HG03520 (cell line): ENCODE measurements at regions not wholly inside any gene's neighbourhood (a gene's known extent, or its start where the extent isn't known, plus 50 kb on each side); places are given as distances from the start of the nearest gene placed in this dataset.

Experiments
- ATAC-seq: cut with Tn5 transposase; IDR thresholded peaks from one replicate; pipeline ENCODE4 v1.9.1; 2021; ENCODE audit warnings: mild to moderate bottlenecking, moderate library complexity; ENCODE audit not compliant: unreplicated experiment

DNA sequence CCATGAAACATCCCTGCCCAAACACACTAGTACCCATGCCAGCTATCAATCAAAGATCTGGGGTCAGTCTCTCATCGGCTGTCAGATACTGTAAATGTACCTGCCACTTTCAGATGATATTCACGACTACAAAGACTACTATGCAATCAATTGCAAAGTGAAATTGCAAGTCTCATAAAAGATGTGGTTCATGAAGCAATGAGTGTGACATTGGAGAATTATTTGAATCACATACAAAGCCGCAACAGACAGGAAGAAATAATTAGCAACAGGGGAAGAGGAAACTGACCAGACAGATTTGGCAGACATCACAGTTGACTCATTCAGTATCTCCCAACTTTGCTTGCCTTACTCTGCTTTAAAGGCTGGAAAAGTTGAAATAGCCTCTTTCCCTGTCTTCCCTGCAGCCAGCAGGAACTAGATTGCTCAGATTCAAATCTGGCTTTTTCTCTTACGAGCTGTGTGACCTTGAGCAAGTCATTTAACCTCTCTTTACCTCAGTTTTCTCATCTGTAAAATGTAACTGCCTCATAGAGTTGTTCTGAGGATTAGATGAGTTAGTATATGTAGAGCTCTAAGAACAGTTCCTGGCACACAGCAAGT is 95.7 kb upstream of the C3orf80 start:
- ATAC-seq = peak; percentile 59

DNA sequence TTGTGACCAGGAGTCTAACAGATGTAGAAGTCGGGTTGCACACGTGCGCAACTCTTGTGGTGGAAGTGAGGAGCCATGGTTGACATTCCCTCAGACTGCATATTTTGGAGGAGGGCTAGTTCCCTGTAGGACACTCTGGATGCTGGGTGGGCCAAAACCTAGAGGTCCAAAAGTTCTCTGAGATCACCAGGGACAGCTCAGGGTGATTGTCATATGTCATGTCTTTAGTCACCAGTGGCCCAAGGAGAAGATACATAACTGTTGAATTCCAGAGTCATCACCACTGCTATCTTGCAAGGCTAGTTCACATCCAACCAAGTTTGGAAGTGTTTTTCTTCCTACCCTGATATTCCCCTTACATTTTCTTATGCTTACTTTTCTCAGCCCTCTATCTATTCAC is 95.2 kb upstream of the C3orf80 start:
- no peak for ATAC-seq

- no peak for ATAC-seq
Observed at GRCh38 chr3:160130950-160131349, 94.3 kb upstream of the C3orf80 start.

- ATAC-seq = no peak
Observed at GRCh38 chr3:160132226-160132625, 93.0 kb upstream of the C3orf80 start.

- no peak for ATAC-seq
Observed at GRCh38 chr3:160133757-160134156, 91.5 kb upstream of the C3orf80 start.

DNA sequence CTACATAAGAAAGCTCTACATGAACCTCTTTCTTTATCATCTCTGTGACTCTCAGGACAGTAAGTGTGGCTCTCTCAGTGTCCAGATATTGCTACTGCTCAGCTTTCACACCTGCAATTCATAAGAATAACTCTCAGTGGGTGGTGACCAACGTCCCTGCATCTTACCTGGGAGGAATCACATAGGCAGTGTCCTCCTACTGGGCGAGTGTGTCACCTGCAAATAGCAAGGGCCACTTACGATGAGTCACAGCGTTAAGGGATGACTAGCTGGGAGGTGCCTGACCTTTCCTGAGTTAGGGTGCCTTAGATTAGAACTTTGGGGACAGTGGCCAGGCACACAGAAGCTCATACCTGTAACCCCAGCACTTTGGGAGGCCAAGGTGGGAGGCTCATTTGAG is 90.8 kb upstream of the C3orf80 start:
- no peak for ATAC-seq

- ATAC-seq = no peak
Observed at GRCh38 chr3:160134964-160135363, 90.3 kb upstream of the C3orf80 start.

GRCh38 chr3:160135851-160136250 is 89.4 kb upstream of the C3orf80 start:
- ATAC-seq = peak; percentile 25

DNA sequence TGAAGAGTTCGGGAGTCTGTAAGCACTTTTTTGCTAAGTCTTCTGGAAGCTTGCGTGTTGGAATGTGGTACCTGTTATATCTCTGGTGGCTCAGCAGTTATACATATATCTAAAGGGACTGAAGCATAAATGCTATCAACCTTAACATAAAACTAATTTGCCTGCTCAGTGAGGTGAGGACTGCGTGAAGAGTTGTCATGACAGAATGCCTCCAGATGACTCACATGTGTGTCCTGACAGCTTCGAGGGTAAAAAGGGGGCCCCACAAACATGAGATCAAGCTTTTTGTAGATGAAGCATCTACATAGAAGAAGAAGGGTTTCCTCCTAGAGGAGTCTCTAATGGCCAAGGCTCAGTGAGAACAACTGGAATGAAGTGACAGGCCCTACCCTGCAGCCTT is 88.8 kb upstream of the C3orf80 start:
- peak; percentile 51 for ATAC-seq

DNA sequence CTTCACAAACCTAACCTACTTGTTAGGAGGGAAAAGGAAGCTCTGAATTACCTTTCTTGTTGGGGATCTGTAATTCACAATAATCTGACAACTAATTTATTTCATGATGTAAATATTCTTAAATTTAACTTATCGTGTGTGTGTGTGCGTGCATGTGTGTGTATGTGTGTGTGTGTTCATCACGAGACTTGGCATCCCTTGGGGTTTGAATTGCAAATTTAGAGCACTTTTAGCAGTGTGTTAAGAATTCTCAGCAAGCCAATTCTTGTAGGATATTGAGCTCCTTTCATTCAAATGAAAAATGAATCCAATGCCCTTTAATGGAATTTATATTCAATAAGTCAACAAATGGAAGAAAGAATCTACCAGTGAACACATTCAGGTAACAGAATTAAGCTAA is 85.9 kb upstream of the C3orf80 start:
- ATAC-seq = no peak

DNA sequence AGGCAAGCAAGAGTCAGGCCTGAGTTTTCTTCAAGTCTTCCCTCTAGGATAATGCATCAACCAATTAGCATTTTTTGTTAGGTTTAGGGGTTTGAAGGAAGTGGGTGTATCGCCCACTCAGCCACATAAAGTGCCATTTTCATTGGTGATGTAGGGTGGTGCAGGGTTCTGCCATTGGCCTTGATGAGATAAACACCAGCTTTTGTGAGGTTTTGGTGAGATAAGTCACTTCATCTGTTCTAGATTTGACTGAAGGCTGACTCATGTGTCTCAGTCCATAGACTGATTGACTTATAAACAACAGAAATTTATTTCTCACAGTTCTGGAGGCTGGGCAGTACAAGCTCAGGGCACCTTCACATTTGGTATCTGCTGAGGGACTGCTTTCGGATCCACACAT is 84.5 kb upstream of the C3orf80 start:
- ATAC-seq = no peak

DNA sequence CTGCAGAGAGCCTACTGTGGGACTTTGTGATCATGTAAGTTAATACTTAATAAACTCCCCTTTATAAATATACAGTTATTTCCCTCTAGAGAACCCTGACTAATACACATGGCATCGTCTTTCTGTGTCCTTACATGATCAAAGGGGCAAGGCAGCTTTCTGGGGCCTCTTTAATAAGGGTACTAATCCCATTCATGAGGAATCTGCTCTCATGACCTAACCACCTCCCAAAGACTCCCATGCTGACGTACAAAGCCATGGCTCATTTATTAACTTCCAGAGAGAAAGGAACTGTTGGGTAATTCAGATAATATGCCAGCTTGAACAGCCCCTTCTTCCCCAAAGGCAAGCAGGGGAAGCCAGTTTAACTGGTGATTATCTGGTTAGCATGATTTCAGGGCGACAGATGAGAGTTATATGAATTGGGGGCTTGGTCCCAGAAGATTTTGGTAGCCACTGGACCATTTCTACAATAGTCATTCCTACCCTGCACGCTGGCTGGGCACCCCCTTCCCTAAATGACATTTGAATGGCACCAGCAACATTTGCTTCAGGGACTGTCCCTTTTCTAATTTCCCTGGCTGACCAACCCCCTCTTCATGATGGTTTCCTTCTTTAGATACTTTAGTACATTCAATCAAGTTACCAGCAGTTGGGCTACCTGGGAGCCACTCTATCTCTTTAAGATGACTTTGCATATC is 83.6 kb upstream of the C3orf80 start:
- ATAC-seq = no peak

GRCh38 chr3:160143482-160143881 is 81.7 kb upstream of the C3orf80 start:
- ATAC-seq = no peak

DNA sequence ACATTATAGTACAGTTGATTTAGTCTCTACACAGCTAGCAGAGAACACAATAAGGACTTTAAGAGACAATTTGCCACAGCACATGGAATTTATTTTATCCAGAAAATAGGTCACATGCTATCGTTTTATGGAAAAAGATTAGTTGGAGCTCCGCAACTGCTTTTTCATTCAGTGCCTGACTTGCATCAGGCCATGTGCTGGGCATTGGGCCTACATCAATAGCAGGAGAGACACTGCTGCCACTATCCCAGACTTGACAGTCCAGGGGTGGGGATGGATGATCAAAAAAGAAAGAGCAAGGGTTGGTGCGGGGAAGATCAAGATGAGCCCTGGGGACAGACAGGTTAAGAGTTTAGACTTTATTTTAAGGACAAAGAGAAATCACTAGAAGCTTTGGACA is 75.2 kb upstream of the C3orf80 start:
- ATAC-seq = no peak

- no peak for ATAC-seq
Observed at GRCh38 chr3:160150525-160150924, 74.7 kb upstream of the C3orf80 start.

DNA sequence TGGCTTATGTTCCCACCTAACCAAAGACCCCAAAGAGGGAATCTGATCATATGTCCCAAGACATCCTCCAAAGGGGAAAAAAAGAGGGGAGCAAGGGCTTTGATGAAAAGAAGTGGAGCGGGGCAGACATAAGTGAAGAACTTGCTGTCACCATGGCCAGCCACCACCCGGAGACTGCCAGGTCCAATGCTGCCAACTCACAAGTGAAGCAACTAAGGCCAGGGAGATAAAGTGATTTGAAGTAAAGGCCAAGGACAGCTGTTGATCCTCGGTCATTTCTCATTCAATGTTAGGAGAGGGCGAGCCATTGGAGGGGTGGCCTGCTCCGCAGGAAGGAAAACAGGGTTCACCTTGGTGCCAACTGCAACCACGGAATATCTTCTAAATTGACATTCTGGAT is 72.6 kb upstream of the C3orf80 start:
- ATAC-seq = no peak

- no peak for ATAC-seq
Observed at GRCh38 chr3:160154033-160154432, 71.2 kb upstream of the C3orf80 start.

- no peak for ATAC-seq
Observed at GRCh38 chr3:160154596-160154995, 70.6 kb upstream of the C3orf80 start.

DNA sequence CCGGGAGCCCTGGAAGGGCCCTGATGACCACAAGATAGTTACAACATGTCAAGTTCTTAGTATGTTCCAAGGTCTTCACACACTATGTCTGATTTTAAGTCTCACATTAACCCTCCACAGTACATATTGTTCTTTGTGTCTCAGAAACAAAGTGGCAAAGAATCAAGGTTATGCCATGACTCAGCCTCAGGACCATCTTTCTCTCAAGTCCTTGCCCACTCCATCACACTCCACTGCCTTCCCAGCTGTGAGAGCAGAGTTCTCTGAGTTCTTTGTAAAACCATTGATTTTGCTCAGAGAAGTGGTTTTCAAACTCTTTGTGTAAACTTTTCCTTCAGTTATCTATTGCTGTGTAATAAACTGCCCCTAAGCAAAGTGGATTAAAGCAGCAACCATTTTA is 67.9 kb upstream of the C3orf80 start:
- ATAC-seq = no peak

- no peak for ATAC-seq
Observed at GRCh38 chr3:160159341-160159740, 65.9 kb upstream of the C3orf80 start.

GRCh38 chr3:160159806-160160205 is 65.4 kb upstream of the C3orf80 start:
- ATAC-seq = no peak

GRCh38 chr3:160161921-160162320 is 63.3 kb upstream of the C3orf80 start:
- no peak for ATAC-seq

DNA sequence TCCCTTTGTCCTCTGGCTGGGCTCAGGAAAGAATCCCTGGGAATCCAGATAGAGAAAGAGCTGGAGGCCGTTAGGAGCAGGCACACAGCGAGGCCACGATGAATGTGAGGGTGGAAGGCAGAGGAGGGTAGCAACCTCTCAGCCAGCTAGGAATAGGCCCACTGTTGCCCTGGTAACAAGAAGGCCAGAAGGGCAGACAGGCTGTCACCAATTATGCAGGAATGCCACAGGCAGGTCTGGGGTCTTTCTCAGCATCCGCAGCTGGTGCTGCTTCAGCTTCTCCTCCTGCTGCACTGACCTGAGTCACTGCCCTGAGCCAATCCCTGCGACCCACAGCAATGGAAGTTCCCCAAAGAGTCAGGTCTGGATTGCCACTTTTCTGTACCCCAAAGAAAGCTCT is 62.8 kb upstream of the C3orf80 start:
- no peak for ATAC-seq
